Choroid plexus epithelial cell (primary cell): ENCODE measurements at regions not wholly inside any gene's neighbourhood (a gene's known extent, or its start where the extent isn't known, plus 50 kb on each side); places are given as distances from the start of the nearest gene placed in this dataset.

Source experiments
- DNase-seq: peaks from one replicate; pipeline ENCODE4 v3.0.0-alpha.2; 2010; ENCODE audit warnings: low read depth
- H3K4me3 ChIP-seq: 2 replicates; pipeline ENCODE4 v1.5.1; 2011; ENCODE audit warnings: low read depth, mild to moderate bottlenecking, control low read depth, low read length, moderate library complexity
- TF ChIP-seq, protein P1 (sequence below): conservative IDR thresholded peaks from 2 replicates; pipeline ENCODE4 v1.5.1; 2011; ENCODE audit warnings: low read depth, mild to moderate bottlenecking, control low read depth, inconsistent platforms, low read length, moderate library complexity

- no peak overlapping the region for H3K4me3 ChIP-seq
- TF ChIP-seq, protein P1, sequence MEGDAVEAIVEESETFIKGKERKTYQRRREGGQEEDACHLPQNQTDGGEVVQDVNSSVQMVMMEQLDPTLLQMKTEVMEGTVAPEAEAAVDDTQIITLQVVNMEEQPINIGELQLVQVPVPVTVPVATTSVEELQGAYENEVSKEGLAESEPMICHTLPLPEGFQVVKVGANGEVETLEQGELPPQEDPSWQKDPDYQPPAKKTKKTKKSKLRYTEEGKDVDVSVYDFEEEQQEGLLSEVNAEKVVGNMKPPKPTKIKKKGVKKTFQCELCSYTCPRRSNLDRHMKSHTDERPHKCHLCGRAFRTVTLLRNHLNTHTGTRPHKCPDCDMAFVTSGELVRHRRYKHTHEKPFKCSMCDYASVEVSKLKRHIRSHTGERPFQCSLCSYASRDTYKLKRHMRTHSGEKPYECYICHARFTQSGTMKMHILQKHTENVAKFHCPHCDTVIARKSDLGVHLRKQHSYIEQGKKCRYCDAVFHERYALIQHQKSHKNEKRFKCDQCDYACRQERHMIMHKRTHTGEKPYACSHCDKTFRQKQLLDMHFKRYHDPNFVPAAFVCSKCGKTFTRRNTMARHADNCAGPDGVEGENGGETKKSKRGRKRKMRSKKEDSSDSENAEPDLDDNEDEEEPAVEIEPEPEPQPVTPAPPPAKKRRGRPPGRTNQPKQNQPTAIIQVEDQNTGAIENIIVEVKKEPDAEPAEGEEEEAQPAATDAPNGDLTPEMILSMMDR, result no peak
- no peak for DNase-seq
Observed at GRCh38 chr9:135374591-135374990, 105.0 kb upstream of the PPP1R26 start.

DNA sequence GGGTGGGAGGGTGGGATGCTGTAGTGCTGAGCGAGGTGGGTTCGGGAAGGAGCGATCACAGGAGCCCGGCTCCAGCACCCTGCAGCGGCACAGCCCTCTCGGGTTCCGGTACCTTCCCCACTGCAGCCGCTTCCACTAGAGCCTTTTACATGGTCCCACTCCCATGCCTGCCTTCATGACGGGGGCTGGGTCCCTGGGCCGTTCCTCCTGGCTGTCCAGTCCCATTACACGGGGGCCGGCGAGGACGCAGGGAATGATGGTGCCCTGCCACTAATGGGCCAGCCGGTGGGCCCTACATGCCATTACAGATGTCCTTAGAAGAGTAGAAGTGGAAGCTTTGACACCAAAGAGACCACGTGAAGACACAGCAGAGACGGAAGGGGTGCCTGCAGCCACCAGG, 104.6 kb upstream of the PPP1R26 start:
- no peak for DNase-seq
- TF ChIP-seq, protein P1, result no peak
- no peak overlapping the region for H3K4me3 ChIP-seq

DNA sequence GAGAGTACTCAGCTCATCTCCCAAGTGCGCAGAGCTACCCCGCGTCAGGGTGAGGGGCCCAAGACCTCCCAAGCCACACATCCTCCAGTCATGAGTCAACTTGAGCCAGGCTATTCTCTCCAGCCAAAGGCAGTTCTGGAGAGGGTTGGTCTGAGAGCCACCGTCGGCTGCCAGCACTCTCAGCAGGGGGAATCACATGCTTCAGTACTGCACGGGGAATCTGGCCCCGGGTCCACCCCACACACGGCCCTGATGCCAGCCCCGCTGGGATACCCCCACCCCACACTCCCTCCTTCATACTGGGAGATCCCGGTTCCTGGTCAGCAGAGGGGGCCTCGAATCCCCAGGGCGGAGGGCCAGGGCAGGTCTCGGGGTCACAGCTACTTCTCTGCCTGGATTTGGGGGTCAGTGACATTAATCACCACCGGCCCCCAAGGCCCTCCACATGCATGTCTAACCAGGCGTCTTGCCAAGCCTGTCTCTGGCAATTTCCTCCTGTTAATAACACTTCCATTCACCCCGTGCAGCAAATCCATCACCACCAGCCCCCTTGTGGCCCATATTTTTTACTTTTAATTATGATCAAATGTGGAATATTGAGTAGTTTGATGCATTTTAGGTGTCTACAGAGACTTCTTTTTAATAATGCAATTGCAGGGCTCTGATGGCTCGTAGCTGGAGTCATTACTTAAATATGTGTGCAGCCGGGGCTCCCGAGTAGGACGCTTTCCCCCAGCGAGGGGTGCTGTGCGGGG, 102.9 kb upstream of the PPP1R26 start:
- TF ChIP-seq, protein P1, result no peak
- peak; percentile 21 for DNase-seq
- H3K4me3 ChIP-seq, result no peak overlapping the region

DNA sequence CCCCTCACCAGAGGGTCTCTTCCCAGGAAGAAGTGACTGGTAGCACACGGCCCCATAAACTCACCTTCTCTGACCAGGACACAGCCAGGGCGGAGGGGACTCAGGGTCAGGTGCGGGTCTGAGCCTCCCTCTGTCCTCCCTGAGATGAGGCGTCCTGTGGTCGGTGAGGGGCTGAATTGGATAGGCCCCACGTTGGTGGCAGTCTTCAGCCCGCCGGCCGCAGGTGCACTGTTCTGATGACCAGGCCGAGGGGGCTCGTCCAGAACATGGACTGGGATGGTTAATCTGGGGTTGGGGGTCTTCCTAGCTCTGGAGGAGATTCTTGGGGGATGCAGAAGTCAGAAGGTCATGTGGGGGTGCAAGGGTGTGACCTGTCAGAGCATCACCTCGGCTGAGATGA, 102.2 kb upstream of the PPP1R26 start:
- TF ChIP-seq, protein P1, result no peak
- DNase-seq, result no peak
- no peak overlapping the region for H3K4me3 ChIP-seq

GRCh38 chr9:135378751-135379150, 100.8 kb upstream of the PPP1R26 start:
- no peak overlapping the region for H3K4me3 ChIP-seq
- TF ChIP-seq, protein P1, result no peak
- no peak for DNase-seq

- no peak overlapping the region for H3K4me3 ChIP-seq
- TF ChIP-seq, protein P1, result no peak
- DNase-seq, result no peak
Observed at GRCh38 chr9:135379540-135380267, 99.9 kb upstream of the PPP1R26 start.
